Progenitor cell of endocrine pancreas (in vitro differentiated cells): ENCODE measurements at regions not wholly inside any gene's neighbourhood (a gene's known extent, or its start where the extent isn't known, plus 50 kb on each side); places are given as distances from the start of the nearest gene placed in this dataset.
"Not testable (repeated sequence)": the region's sequence is repeated elsewhere in the genome, so short reads cannot be mapped to it uniquely, and the experiment has no call there.

Source experiments
- DNase-seq: peaks from one replicate; pipeline ENCODE4 v3.0.0; 2021; ENCODE audit warnings: low spot score; ENCODE audit not compliant: unreplicated experiment
- H3K27ac Mint-ChIP-seq: 2 replicates; pipeline ENCODE4 v1.8.0; 2021; ENCODE audit warnings: mild to moderate bottlenecking, moderate library complexity, mixed read lengths
- H3K27me3 Mint-ChIP-seq: 2 replicates; pipeline ENCODE4 v1.8.0; 2021; ENCODE audit warnings: mixed read lengths
- H3K36me3 Mint-ChIP-seq: 2 replicates; pipeline ENCODE4 v1.8.0; 2022; ENCODE audit warnings: mixed read lengths; ENCODE audit not compliant: insufficient read depth
- H3K4me1 Mint-ChIP-seq: 2 replicates; pipeline ENCODE4 v1.8.0; 2021; ENCODE audit warnings: low read depth, mixed read lengths
- H3K4me3 Mint-ChIP-seq: 2 replicates; pipeline ENCODE4 v1.8.0; 2021; ENCODE audit warnings: low read depth, mild to moderate bottlenecking, moderate library complexity, mixed read lengths
- H3K9me3 Mint-ChIP-seq: 2 replicates; pipeline ENCODE4 v1.8.0; 2021; ENCODE audit warnings: low read depth, mixed read lengths
- TF ChIP-seq, protein P1 (sequence below): fragments of 200-600 bp; sonication (generic); IDR thresholded peaks from one replicate; pipeline ENCODE4 v1.5.0; 2021; ENCODE audit warnings: antibody characterized with exemption, mild to moderate bottlenecking; ENCODE audit not compliant: unreplicated experiment

DNA sequence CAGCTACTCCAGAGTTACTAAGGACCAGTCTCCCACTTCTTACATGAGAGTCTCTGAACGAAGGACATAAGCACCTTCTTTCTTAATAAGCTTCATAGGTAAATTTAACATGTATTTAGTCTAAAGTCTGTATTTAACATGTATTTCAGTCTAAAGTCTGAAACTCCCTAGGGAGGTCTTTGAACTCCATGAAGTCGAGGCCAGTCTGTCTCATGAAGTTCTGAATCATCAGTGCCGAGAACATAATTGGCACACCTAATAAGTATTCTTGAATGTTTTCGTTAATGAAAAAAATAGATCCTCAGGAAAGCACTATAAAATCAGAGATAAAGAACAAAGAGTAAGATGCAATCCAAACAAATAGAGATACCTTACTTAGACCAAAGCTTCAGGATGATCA, 945.5 kb downstream of the TTLL7 start:
- DNase-seq, result no peak
- Mint-ChIP-seq H3K27me3 (no peaks in the 10 kb centered on the region), H3K4me1 (peaks cover 14% of the 10 kb centered on the region), H3K4me3 (no peak overlapping the region), H3K9me3 (peaks cover 15% of the 10 kb centered on the region), H3K27ac (no peak overlapping the region), H3K36me3 (peaks cover 5% of the 10 kb centered on the region)
- TF ChIP-seq, protein P1, sequence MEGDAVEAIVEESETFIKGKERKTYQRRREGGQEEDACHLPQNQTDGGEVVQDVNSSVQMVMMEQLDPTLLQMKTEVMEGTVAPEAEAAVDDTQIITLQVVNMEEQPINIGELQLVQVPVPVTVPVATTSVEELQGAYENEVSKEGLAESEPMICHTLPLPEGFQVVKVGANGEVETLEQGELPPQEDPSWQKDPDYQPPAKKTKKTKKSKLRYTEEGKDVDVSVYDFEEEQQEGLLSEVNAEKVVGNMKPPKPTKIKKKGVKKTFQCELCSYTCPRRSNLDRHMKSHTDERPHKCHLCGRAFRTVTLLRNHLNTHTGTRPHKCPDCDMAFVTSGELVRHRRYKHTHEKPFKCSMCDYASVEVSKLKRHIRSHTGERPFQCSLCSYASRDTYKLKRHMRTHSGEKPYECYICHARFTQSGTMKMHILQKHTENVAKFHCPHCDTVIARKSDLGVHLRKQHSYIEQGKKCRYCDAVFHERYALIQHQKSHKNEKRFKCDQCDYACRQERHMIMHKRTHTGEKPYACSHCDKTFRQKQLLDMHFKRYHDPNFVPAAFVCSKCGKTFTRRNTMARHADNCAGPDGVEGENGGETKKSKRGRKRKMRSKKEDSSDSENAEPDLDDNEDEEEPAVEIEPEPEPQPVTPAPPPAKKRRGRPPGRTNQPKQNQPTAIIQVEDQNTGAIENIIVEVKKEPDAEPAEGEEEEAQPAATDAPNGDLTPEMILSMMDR, result no peak

DNA sequence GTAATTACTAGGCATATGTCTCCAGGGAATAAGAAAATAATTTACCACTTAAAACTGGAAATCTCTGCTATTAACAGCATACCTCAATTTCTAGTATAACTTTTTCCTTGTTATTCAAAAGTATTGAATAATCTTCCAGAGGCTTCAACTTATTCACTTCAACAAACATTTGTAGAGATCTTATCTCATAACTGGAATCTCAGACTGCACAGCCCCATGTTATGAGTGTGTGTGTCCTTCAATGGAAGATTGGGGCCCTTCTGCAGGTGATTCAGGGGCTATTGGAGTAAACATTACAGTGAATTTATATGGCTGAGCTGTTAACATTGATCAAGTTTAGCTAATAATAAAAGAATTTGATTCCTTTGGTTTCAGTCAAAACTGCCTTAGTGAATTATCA, 946.1 kb downstream of the TTLL7 start:
- Mint-ChIP-seq H3K27me3 (no peaks in the 10 kb centered on the region), H3K4me1 (peaks cover 14% of the 10 kb centered on the region), H3K9me3 (peaks cover 15% of the 10 kb centered on the region), H3K4me3 (no peak overlapping the region), H3K36me3 (peaks cover 5% of the 10 kb centered on the region), H3K27ac (no peak overlapping the region)
- TF ChIP-seq, protein P1, result no peak
- no peak for DNase-seq

DNA sequence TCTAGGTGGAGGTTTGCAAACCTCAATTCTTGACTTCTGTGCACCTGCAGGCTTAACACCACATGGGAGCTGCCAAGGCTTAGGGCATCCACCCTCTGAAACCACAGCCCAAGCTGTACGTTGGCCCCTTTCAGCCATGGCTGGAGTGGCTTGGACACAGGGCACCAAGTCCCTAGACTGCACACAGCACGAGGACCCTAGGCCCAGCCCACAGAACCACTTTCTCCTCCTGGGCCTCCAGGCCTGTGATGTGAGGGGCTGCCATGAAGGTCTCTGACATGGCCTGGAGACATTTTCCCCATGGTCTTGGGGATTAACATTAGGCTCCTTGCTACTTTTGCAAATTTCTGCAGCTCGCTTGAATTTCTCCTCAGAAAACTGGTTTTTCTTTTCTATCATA, 947.9 kb downstream of the TTLL7 start:
- peaks cover 15% of the 10 kb centered on the region for H3K9me3 Mint-ChIP-seq
- H3K27me3 Mint-ChIP-seq, H3K36me3 Mint-ChIP-seq, H3K27ac Mint-ChIP-seq, DNase-seq, H3K4me3 Mint-ChIP-seq: not testable (repeated sequence)
- H3K4me1 Mint-ChIP-seq, result peaks cover 10% of the 10 kb centered on the region

DNA sequence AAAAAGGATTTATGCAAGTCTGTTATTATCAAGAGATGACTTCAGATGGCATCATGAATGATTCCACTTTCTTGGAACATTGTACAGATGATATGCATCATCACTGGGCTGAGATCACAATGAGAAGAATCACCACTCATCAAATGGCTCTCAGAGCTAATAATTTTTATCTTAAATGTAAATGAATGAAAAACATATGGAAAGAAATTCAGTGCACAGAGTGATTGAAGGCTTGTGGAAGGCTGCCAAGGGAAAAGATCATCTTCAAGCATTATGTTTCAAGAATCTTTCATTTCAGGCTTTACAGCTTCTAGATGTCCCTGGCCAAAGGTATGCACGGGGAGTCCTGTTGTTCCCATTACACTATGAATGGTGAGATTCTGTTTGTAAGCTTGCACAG, 955.7 kb downstream of the TTLL7 start:
- no peak overlapping the region for H3K27ac Mint-ChIP-seq
- H3K4me3 Mint-ChIP-seq, result no peak overlapping the region
- no peaks in the 10 kb centered on the region for H3K27me3 Mint-ChIP-seq
- H3K4me1 Mint-ChIP-seq, result no peaks in the 10 kb centered on the region
- H3K36me3 Mint-ChIP-seq, result no peaks in the 10 kb centered on the region
- TF ChIP-seq, protein P1, result no peak
- H3K9me3 Mint-ChIP-seq, result peaks cover 3% of the 10 kb centered on the region
- DNase-seq, result no peak

DNA sequence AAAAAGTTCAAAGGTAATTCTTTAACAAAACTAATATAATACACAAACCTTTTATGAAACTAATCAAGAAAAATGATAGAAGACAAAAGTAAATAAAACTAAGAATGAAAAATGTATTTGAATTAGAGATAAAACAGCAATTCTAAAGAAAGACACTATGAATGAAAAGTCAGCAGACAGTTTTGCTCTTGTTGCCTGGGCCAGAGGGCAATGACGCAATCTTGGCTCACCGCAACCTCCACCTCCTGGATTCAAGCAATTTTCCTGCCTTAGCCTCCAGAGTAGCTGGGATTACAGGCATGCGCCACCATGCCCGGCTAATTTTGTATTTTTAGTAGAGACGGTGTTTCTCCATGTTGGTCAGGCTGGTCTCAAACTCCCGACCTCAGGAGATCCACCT, 959.8 kb downstream of the TTLL7 start:
- not testable (repeated sequence) for H3K4me1 Mint-ChIP-seq, H3K27ac Mint-ChIP-seq, H3K36me3 Mint-ChIP-seq, H3K4me3 Mint-ChIP-seq, DNase-seq, H3K27me3 Mint-ChIP-seq
- peaks cover 13% of the 10 kb centered on the region for H3K9me3 Mint-ChIP-seq

DNA sequence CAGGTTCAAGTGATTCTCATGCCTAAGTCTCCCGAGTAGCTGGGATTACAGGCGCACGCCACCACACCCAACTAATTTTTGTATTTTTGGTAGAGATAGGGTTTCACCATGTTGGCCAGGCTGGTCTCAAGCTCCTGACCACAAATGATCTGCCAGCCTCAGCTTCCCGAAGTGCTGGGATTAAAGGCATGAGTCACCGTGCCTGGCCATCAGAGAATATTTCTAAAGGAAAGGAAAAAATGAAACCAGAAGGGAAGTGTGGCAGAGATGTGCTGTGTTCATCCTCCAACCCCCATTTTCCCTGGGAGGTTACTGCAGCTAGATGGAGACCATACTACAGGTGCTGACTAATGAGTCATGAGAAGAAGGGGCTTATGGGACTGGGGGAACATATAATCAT, 964.1 kb downstream of the TTLL7 start:
- H3K9me3 Mint-ChIP-seq, result peaks cover 24% of the 10 kb centered on the region

More for the DNA sequence above, 964.1 kb downstream of the TTLL7 start:
- Mint-ChIP-seq H3K4me1 (no peaks in the 10 kb centered on the region), H3K27ac (no peak overlapping the region), H3K27me3 (no peaks in the 10 kb centered on the region), H3K36me3 (peaks cover 5% of the 10 kb centered on the region), H3K4me3 (no peak overlapping the region)
- TF ChIP-seq, protein P1, result no peak
- no peak for DNase-seq
